ENCODE measurements at regions not wholly inside any gene's neighbourhood (a gene's known extent, or its start where the extent isn't known, plus 50 kb on each side); places are given as distances from the start of the nearest gene placed in this dataset.

- Mint-ChIP-seq H3K4me1 (ENCODE audit: low read depth) (no peaks in the 10 kb centered on the region), H3K9me3 (ENCODE audit: low read depth) (no peaks in the 10 kb centered on the region), H3K27ac (ENCODE audit: unreplicated experiment) (no peak overlapping the region), H3K4me3 (ENCODE audit: unreplicated experiment) (no peak overlapping the region), H3K36me3 (ENCODE audit: low read depth) (no peaks in the 10 kb centered on the region), H3K27me3 (ENCODE audit: low read depth) (peaks cover 19% of the 10 kb centered on the region)
- TF ChIP-seq CTCF (IDR thresholded peaks at IDR 0.05): no peak
- no peak for DNase-seq (ENCODE audit: low spot score)
Measured at GRCh38 chr5:167305591-167306213, 985.7 kb upstream of the WWC1 start.

GRCh38 chr5:167307042-167307441 is 984.4 kb upstream of the WWC1 start:
- DNase-seq (ENCODE audit: low spot score): no peak
- H3K36me3 Mint-ChIP-seq (ENCODE audit: low read depth): no peaks in the 10 kb centered on the region
- no peak overlapping the region for H3K4me3 Mint-ChIP-seq (ENCODE audit: unreplicated experiment)
- H3K27ac Mint-ChIP-seq (ENCODE audit: unreplicated experiment): no peak overlapping the region
- no peak for TF ChIP-seq CTCF (IDR thresholded peaks at IDR 0.05)
- no peaks in the 10 kb centered on the region for H3K4me1 Mint-ChIP-seq (ENCODE audit: low read depth)
- peaks cover 19% of the 10 kb centered on the region for H3K27me3 Mint-ChIP-seq (ENCODE audit: low read depth)
- no peaks in the 10 kb centered on the region for H3K9me3 Mint-ChIP-seq (ENCODE audit: low read depth)

- no peak for DNase-seq (ENCODE audit: low spot score)
- no peaks in the 10 kb centered on the region for H3K36me3 Mint-ChIP-seq (ENCODE audit: low read depth)
- no peak for TF ChIP-seq CTCF (IDR thresholded peaks at IDR 0.05)
- H3K4me1 Mint-ChIP-seq (ENCODE audit: low read depth): peaks cover 4% of the 10 kb centered on the region
- H3K27ac Mint-ChIP-seq (ENCODE audit: unreplicated experiment): no peak overlapping the region
- H3K4me3 Mint-ChIP-seq (ENCODE audit: unreplicated experiment): no peak overlapping the region
- H3K27me3 Mint-ChIP-seq (ENCODE audit: low read depth): peaks cover 14% of the 10 kb centered on the region
- H3K9me3 Mint-ChIP-seq (ENCODE audit: low read depth): no peaks in the 10 kb centered on the region
Measured at GRCh38 chr5:167308466-167308865, 983.0 kb upstream of the WWC1 start.

- Mint-ChIP-seq H3K36me3 (ENCODE audit: low read depth) (no peaks in the 10 kb centered on the region), H3K27ac (ENCODE audit: unreplicated experiment) (no peak overlapping the region), H3K4me1 (ENCODE audit: low read depth) (peaks cover 4% of the 10 kb centered on the region), H3K9me3 (ENCODE audit: low read depth) (no peaks in the 10 kb centered on the region), H3K27me3 (ENCODE audit: low read depth) (peaks cover 12% of the 10 kb centered on the region), H3K4me3 (ENCODE audit: unreplicated experiment) (no peak overlapping the region)
- DNase-seq (ENCODE audit: low spot score): no peak
- TF ChIP-seq CTCF (IDR thresholded peaks at IDR 0.05): no peak
Measured at GRCh38 chr5:167309941-167310517, 981.4 kb upstream of the WWC1 start.

- Mint-ChIP-seq H3K4me3 (ENCODE audit: unreplicated experiment) (no peak overlapping the region), H3K27me3 (ENCODE audit: low read depth) (peaks cover 15% of the 10 kb centered on the region), H3K4me1 (ENCODE audit: low read depth) (peaks cover 4% of the 10 kb centered on the region), H3K36me3 (ENCODE audit: low read depth) (no peaks in the 10 kb centered on the region), H3K9me3 (ENCODE audit: low read depth) (no peaks in the 10 kb centered on the region), H3K27ac (ENCODE audit: unreplicated experiment) (no peak overlapping the region)
- DNase-seq (ENCODE audit: low spot score): no peak
- TF ChIP-seq CTCF (IDR thresholded peaks at IDR 0.05): no peak
Measured at GRCh38 chr5:167311340-167311739, 980.1 kb upstream of the WWC1 start.
